Esophagus muscularis mucosa (tissue), 3 donors: ENCODE measurements at regions not wholly inside any gene's neighbourhood (a gene's known extent, or its start where the extent isn't known, plus 50 kb on each side); places are given as distances from the start of the nearest gene placed in this dataset.

Source experiments
- CTCF ChIP-seq, 3 experiments: fragments of 200-600 bp in 2 of 3; fragments of 450-650 bp in 1 of 3; sonication (generic) in 2 of 3; IDR thresholded peaks; one replicate each; pipeline ENCODE4 v1.5.1; 2017 to 2019; ENCODE audit warnings: antibody characterized with exemption in 3 of 3, mild to moderate bottlenecking in 2 of 3, moderate library complexity in 1 of 3
- POLR2A ChIP-seq: fragments of 450-650 bp; IDR thresholded peaks from one replicate; pipeline ENCODE4 v1.6.1; 2017; ENCODE audit warnings: antibody characterized with exemption, moderate library complexity, mild to moderate bottlenecking, low read depth
- POLR2AphosphoS5 ChIP-seq, 2 donors: sonication (generic); formaldehyde crosslinking; IDR thresholded peaks; one replicate each; pipeline ENCODE4 v1.6.1; 2017; ENCODE audit warnings: antibody characterized with exemption in 2 of 2

GRCh38 chr5:91651704-91652103 lies 268.6 kb upstream of the ARRDC3 start:
- TF ChIP-seq CTCF (IDR thresholded peaks at IDR 0.05) (no peak), POLR2AphosphoS5 (IDR thresholded peaks at IDR 0.05) (no peak), POLR2A (no peak)
